ENCODE measurements at regions not wholly inside any gene's neighbourhood (a gene's known extent, or its start where the extent isn't known, plus 50 kb on each side); places are given as distances from the start of the nearest gene placed in this dataset.
A peak's percentile ranks its signal among the peaks of the same experiment; 100 is the strongest.

DNA sequence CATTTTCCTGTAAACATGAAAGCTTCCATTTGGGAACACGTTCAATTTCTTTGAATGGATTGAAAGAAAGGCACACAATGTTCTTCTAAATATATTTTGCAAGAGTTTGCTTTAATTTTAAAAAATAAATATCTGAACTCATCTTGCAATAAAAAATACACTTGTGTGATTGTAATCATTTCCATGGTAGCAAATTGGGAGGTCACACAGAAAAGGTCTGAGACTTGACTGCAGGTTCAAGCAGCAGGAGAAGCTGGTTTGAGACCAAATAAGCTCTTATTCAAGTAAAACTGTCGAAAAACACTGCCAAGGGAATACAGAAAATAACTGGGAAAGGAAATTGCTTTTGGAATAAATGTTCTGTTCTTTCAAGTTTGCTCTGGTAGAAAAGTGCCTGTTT, 498.9 kb downstream of the ADGRL2 start:
- no peak for DNase-seq

- DNase-seq, result no peak
Observed at GRCh38 chr1:82299056-82299455, 498.3 kb downstream of the ADGRL2 start.

GRCh38 chr1:82297139-82297896, 496.6 kb downstream of the ADGRL2 start:
- DNase-seq, result no peak

DNA sequence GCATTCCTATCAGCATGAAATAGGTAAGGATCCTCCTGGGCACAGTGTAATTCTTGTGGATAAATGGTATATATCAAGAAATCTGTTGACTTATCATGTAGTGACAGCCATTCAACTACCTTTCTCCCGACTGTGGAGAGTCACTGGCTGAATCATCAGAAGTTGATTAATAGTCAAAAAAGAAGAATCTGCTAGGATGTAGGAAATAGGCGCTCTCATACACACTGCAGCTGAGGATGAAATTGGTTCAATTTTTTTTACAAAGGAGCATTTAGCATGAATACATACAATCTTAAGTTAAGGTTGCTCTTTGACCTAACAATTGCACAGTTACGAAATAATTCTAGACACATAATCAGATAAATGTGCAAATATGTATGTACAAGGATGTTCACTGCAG, 486.8 kb downstream of the ADGRL2 start:
- DNase-seq, result no peak

DNA sequence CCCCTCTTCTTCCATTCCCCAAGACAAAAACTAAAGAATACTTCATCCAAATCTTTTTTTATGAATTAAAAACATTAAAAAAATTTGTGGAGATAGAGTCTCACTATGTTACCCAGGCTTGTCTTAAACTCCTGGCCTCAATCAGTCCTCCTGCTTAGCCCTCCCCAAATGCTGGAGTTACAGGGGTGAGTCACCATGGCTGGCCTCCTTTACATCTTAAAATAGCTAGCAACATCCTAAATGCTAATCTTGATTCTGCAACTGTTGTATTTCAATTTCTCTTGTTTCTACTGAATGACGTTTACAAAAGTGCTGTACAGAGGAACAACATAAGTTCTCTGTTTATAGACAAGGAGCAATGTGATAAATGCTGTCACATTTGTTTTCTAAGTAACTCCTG, 483.5 kb downstream of the ADGRL2 start:
- DNase-seq, result no peak

DNA sequence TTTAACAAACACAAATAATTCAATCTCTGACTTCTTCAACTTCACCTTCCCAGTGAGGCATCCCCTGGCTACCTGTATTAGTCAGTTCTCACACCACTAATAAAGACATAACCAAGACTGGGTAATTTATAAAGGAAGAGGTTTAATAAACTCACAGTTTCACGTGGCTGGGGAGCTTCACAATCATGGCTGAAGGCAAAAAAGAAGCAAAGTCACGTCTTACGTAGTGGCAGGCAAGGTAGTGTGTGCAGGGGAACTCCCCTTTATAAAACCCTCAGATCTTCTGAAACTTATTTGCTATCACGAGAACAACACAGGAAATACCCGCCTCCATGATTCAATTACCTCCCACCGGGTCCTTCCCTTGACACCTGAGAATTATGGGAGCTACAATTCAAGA, 478.5 kb downstream of the ADGRL2 start:
- no peak for DNase-seq

GRCh38 chr1:82273816-82274215, 473.1 kb downstream of the ADGRL2 start:
- no peak for DNase-seq

DNA sequence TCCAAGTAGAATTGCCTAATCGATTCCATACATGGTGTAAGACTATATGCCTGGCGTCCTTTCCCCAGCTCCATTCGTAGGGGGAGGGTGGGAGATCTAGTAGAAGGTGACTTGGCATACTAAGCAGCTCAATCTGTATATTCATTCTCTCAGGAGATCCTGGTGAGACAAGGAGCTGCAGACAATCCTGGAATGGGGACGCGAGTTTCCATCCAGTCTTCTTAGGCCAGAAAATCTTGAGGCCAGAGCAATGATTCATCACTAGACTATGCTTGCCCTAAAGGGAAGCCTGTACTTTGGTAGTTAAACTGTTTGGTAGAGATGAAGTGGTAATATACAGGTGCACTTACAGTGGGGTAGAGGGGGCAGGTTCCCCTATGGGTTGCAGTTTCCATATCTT, 468.7 kb downstream of the ADGRL2 start:
- DNase-seq, result no peak

GRCh38 chr1:82268826-82269225, 468.1 kb downstream of the ADGRL2 start:
- no peak for DNase-seq

DNA sequence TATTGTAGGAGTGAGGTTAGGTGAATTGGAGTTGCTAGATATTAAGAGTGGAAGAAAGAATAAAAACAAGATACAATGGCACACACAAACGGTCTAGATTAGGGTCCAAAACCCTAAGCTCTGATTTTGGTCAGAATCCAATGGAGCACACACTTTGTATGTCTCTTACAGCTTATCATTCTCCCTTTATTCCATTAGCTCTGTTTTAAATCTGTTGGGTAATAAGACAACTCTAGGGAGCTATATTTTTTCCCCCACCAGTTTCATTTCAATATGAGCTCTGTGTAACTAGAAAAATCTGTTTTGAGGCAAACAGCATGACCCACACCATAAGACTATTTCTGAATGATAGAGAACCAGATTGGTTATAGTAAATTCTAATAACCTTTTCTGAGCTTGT, 465.6 kb downstream of the ADGRL2 start:
- DNase-seq, result no peak

GRCh38 chr1:82265436-82265835, 464.7 kb downstream of the ADGRL2 start:
- no peak for DNase-seq

DNA sequence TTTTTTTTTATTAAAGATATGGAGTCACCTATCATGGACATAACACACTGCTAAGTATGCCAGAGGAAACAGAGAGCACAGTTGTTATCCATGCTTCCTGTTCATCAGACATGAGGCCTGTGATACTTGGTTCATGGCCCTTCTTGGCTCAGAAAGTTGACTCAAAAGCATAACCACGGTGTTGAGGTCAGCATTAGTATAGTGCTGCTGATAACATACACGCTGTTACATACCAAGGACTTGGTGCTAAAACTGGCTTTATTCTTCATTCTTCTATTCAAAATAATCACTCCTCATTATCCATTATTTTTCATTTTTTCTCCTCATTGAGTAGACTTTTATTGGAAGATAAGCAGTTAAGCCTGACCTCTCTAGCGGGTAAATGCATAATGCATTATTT, 464.1 kb downstream of the ADGRL2 start:
- DNase-seq, result no peak

- no peak for DNase-seq
Observed at GRCh38 chr1:82263396-82263795, 462.7 kb downstream of the ADGRL2 start.

- no peak for DNase-seq
Observed at GRCh38 chr1:82260666-82261065, 459.9 kb downstream of the ADGRL2 start.

DNA sequence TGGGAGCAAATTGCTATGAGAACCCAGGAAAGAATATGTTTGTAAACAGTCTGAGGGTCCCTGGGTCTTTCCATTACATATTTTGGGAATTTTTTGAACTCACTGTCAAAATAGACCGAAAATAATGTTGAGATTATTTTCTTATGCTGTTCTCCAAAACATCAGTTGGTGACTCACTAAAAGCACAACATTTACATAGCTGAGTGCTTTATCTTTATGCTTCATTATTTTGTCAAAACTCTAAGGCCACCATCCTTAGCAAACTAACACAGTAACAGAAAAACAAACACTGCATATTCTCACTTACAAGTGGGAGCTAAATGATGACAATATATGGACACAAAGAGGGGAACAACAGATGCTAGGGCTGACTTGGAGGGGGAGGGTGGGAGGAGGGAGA, 459.3 kb downstream of the ADGRL2 start:
- no peak for DNase-seq

- no peak for DNase-seq
Observed at GRCh38 chr1:82258887-82259286, 458.2 kb downstream of the ADGRL2 start.

GRCh38 chr1:82246050-82246449, 445.3 kb downstream of the ADGRL2 start:
- DNase-seq, result no peak

GRCh38 chr1:82245345-82246014, 444.7 kb downstream of the ADGRL2 start:
- DNase-seq, result no peak

- no peak for DNase-seq
Observed at GRCh38 chr1:82240571-82240970, 439.8 kb downstream of the ADGRL2 start.

DNA sequence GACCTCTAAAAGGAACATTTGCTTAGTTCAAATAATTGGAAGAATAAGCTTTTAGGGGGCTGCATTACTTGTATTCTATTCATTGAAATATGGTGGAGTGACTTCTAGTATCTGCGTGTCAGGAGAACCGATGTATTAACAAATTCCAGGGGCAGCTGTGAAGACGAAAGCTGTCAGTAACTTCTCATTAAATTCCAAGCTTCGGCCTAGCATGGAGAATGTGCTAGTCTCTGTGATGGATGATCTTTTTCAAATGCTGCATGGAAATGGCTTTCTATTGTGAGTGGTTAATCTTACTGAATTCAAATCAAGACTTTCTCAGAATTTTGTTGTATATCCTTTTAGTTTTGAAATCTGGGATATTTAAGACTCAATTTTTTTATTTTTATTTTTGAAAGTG, 429.9 kb downstream of the ADGRL2 start:
- DNase-seq, result no peak

- DNase-seq, result peak; percentile 40 to 58
Observed at GRCh38 chr1:82227306-82228095, 426.8 kb downstream of the ADGRL2 start.

- DNase-seq, result peak in 1 of 2 donors; percentile 27
Observed at GRCh38 chr1:82226186-82226505, 425.4 kb downstream of the ADGRL2 start.

- DNase-seq, result peak; percentile 88 to 91
Observed at GRCh38 chr1:82225421-82226185, 424.9 kb downstream of the ADGRL2 start.
